HEK293 (cell line): ENCODE measurements at regions not wholly inside any gene's neighbourhood (a gene's known extent, or its start where the extent isn't known, plus 50 kb on each side); places are given as distances from the start of the nearest gene placed in this dataset.

Experiments
- CTCF ChIA-PET: fragments of 350-600 bp; formaldehyde crosslinking; extraction: SDS; loops from one replicate; lab custom pipeline; 2021; ENCODE audit warnings: antibody characterized with exemption; lab: Yijun Ruan, JAX
- POLR2A ChIA-PET: fragments of 300-600 bp; formaldehyde crosslinking; extraction: SDS; loops from one replicate; lab custom pipeline; 2020; ENCODE audit warnings: antibody characterized with exemption, inconsistent platforms; lab: Yijun Ruan, JAX
- H3K27ac ChIP-seq: fragments of 200-500 bp; sonication (Bioruptor generic); 2 replicates; pipeline ENCODE4 v1.5.1; 2014; ENCODE audit warnings: low read depth, low read length, control low read depth, inconsistent platforms; ENCODE audit errors: extremely low read depth
- H3K36me3 ChIP-seq, 2 experiments: fragments of 200-500 bp in 1 of 2; sonication (Bioruptor generic) in 1 of 2; 1 replicate in 1 of 2; 2 replicates in 1 of 2; pipeline ENCODE4 v1.5.1; 2014 to 2017; ENCODE audit warnings: inconsistent platforms in 2 of 2, low read length in 2 of 2; ENCODE audit not compliant: control insufficient read depth in 2 of 2, insufficient read depth in 1 of 2
- H3K4me1 ChIP-seq: fragments of 200-500 bp; sonication (Bioruptor generic); 2 replicates; pipeline ENCODE4 v1.5.1; 2014; ENCODE audit warnings: mild to moderate bottlenecking, low read length, inconsistent platforms; ENCODE audit not compliant: control insufficient read depth, insufficient read depth
- H3K4me3 ChIP-seq: 2 replicates; pipeline ENCODE4 v1.5.1; 2011; ENCODE audit warnings: low read depth, mild to moderate bottlenecking, control low read depth, low read length, moderate library complexity
- H3K9me3 ChIP-seq: fragments of 200-500 bp; sonication (Bioruptor generic); 2 replicates; pipeline ENCODE4 v1.5.1; 2014; ENCODE audit warnings: low read depth, low read length, inconsistent platforms; ENCODE audit not compliant: control insufficient read depth, insufficient read depth
- GLIS1 ChIP-seq: fragments of 450-650 bp; formaldehyde crosslinking; IDR thresholded peaks from 2 replicates; pipeline ENCODE4 v1.5.1; 2016; ENCODE audit warnings: missing biosample characterization, missing genetic modification characterization
- HOXD13 ChIP-seq: sonication (generic); formaldehyde crosslinking; IDR thresholded peaks from 2 replicates; pipeline ENCODE4 v1.8.0; 2022; ENCODE audit warnings: missing genetic modification reagents, borderline replicate concordance
- PRDM6 ChIP-seq: fragments of 450-650 bp; formaldehyde crosslinking; IDR thresholded peaks from 2 replicates; pipeline ENCODE4 v1.5.1; 2017; ENCODE audit warnings: missing biosample characterization, missing genetic modification characterization
- ZBTB48 ChIP-seq: fragments of 450-650 bp; formaldehyde crosslinking; IDR thresholded peaks from 2 replicates; pipeline ENCODE4 v1.5.1; 2016; ENCODE audit warnings: missing biosample characterization, missing genetic modification characterization
- ZBTB8A ChIP-seq: fragments of 450-650 bp; formaldehyde crosslinking; IDR thresholded peaks from 2 replicates; pipeline ENCODE4 v1.5.1; 2016; ENCODE audit warnings: missing biosample characterization, missing genetic modification characterization
- ZEB2 ChIP-seq: fragments of 450-650 bp; formaldehyde crosslinking; IDR thresholded peaks from 2 replicates; pipeline ENCODE4 v1.5.1; 2016; ENCODE audit warnings: missing biosample characterization, missing genetic modification characterization
- ZFP37 ChIP-seq: fragments of 450-650 bp; formaldehyde crosslinking; IDR thresholded peaks from 2 replicates; pipeline ENCODE4 v1.5.1; 2016; ENCODE audit warnings: missing biosample characterization, missing genetic modification characterization
- ZNF114 ChIP-seq: fragments of 450-650 bp; formaldehyde crosslinking; IDR thresholded peaks from 2 replicates; pipeline ENCODE4 v1.5.0; 2017; ENCODE audit warnings: missing biosample characterization, missing genetic modification characterization
- ZNF155 ChIP-seq: fragments of 450-650 bp; formaldehyde crosslinking; IDR thresholded peaks from 2 replicates; pipeline ENCODE4 v1.5.1; 2016; ENCODE audit warnings: missing biosample characterization, missing genetic modification characterization
- ZNF169 ChIP-seq: fragments of 450-650 bp; formaldehyde crosslinking; IDR thresholded peaks from 2 replicates; pipeline ENCODE4 v1.5.1; 2016; ENCODE audit warnings: missing biosample characterization, missing genetic modification characterization
- ZNF2 ChIP-seq: fragments of 450-650 bp; formaldehyde crosslinking; IDR thresholded peaks from 2 replicates; pipeline ENCODE4 v1.5.1; 2016; ENCODE audit warnings: missing biosample characterization, missing genetic modification characterization
- ZNF292 ChIP-seq: fragments of 450-650 bp; formaldehyde crosslinking; IDR thresholded peaks from 2 replicates; pipeline ENCODE4 v1.5.1; 2016; ENCODE audit warnings: low read depth, missing biosample characterization, missing genetic modification characterization, borderline replicate concordance
- ZNF324 ChIP-seq: fragments of 450-650 bp; formaldehyde crosslinking; IDR thresholded peaks from 2 replicates; pipeline ENCODE4 v1.5.1; 2016; ENCODE audit warnings: missing biosample characterization, missing genetic modification characterization
- ZNF391 ChIP-seq: fragments of 450-650 bp; formaldehyde crosslinking; IDR thresholded peaks from 2 replicates; pipeline ENCODE4 v1.5.1; 2016; ENCODE audit warnings: low read depth, missing biosample characterization, missing genetic modification characterization, borderline replicate concordance
- ZNF473 ChIP-seq: fragments of 450-650 bp; formaldehyde crosslinking; IDR thresholded peaks from 2 replicates; pipeline ENCODE4 v1.5.1; 2017; ENCODE audit warnings: missing biosample characterization, missing genetic modification characterization
- ZNF501 ChIP-seq: fragments of 450-650 bp; formaldehyde crosslinking; IDR thresholded peaks from 2 replicates; pipeline ENCODE4 v1.5.1; 2016; ENCODE audit warnings: missing biosample characterization, missing genetic modification characterization
- ZNF548 ChIP-seq: fragments of 450-650 bp; formaldehyde crosslinking; IDR thresholded peaks from 2 replicates; pipeline ENCODE4 v1.5.1; 2016; ENCODE audit warnings: missing biosample characterization, missing genetic modification characterization
- ZNF692 ChIP-seq: fragments of 450-650 bp; formaldehyde crosslinking; IDR thresholded peaks from 2 replicates; pipeline ENCODE4 v1.5.1; 2016; ENCODE audit warnings: missing biosample characterization, missing genetic modification characterization
- ZNF785 ChIP-seq: fragments of 450-650 bp; formaldehyde crosslinking; IDR thresholded peaks from 2 replicates; pipeline ENCODE4 v1.5.1; 2016; ENCODE audit warnings: missing biosample characterization, missing genetic modification characterization
- ZNF830 ChIP-seq: fragments of 450-650 bp; IDR thresholded peaks from 2 replicates; pipeline ENCODE4 v1.5.0; 2018; ENCODE audit warnings: missing biosample characterization, missing genetic modification characterization, low read depth, mild to moderate bottlenecking, moderate library complexity

GRCh38 chr16:26993963-26994362 lies 72.8 kb upstream of the C16orf82 start:
- Histone ChIP-seq H3K4me1 (no peaks in the 10 kb centered on the region), H3K27ac (no peak overlapping the region), H3K4me3 (no peak overlapping the region), H3K9me3 (no peaks in the 10 kb centered on the region), H3K36me3 (no peaks in the 10 kb centered on the region)
- TF ChIP-seq ZNF501 (tag by site-specific recombination) (no peak), ZNF169 (no peak), ZNF155 (tag by site-specific recombination) (no peak), PRDM6 (tag by site-specific recombination) (no peak), ZNF324 (tag by site-specific recombination) (no peak), ZNF548 (tag by site-specific recombination) (no peak), ZNF114 (tag by site-specific recombination) (no peak), ZNF692 (tag by site-specific recombination) (no peak), HOXD13 (CRISPR knock-in tag) (no peak), ZBTB48 (tag by site-specific recombination) (no peak), ZBTB8A (no peak), ZFP37 (no peak), ZNF830 (tag by site-specific recombination) (no peak), ZNF785 (no peak), GLIS1 (no peak), ZNF391 (tag by site-specific recombination) (no peak), ZEB2 (tag by site-specific recombination) (no peak), ZNF2 (tag by site-specific recombination) (no peak)
- ChIA-PET CTCF (interaction anchor here (1.3 kb wide), 1 partner anchor 13 kb away, joined by 3 read pairs; no protein-coding TSS in a partner anchor), POLR2A (no interaction called here)

DNA sequence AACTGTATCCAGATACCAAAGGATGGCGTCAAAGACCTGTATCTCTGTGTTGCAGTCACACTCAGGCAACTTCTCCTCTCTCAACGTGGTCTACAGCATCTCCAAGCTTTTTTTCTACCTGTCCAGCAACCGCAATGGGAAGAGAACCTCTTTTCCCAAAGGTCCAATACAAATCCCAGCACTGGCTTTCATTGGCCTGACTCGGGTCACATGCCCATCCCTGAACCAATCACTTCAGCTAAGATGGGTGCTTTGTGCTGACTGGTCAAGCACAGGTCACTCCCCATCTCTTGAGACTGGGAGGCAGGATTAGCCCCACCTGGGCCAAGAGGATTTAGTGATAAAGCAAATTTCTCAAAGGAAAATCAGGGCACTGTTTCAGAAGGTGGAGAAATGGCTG lies 71.2 kb upstream of the C16orf82 start:
- no peak for TF ChIP-seq ZNF548 (tag by site-specific recombination)
- TF ChIP-seq ZNF292 (tag by site-specific recombination), result no peak
- TF ChIP-seq ZNF114 (tag by site-specific recombination), result no peak
- H3K4me3 ChIP-seq, result no peak overlapping the region
- no peaks in the 10 kb centered on the region for H3K9me3 ChIP-seq
- no peak overlapping the region for H3K27ac ChIP-seq
- no peaks in the 10 kb centered on the region for H3K36me3 ChIP-seq
- POLR2A ChIA-PET, result no interaction called here
- H3K4me1 ChIP-seq, result no peaks in the 10 kb centered on the region
- CTCF ChIA-PET, result interaction anchor here (0.7 kb wide), 1 partner anchor 855 kb away, joined by 3 read pairs; no protein-coding TSS in a partner anchor

DNA sequence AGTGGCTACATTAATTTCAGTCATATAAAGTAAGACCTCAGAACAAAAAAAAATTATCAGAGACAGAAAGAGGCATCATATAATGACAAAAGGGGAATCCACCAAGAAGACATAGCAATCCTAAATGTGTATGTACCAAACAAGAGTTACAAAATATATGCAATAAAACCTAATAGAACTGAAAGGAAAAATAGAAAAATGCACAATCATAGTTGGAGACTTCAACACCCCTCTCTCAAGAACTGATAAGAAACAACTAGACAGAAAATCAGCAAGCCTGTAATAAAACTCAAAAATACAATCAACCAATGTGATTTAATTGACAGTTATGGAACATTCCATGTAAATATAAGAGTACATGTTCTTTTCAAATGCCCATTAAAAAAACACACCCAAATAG lies 61.3 kb upstream of the C16orf82 start:
- ChIA-PET CTCF (no interaction called here), POLR2A (no interaction called here)
- TF ChIP-seq ZNF473 (tag by site-specific recombination), result no peak

More for the DNA sequence above, 61.3 kb upstream of the C16orf82 start:
- Histone ChIP-seq H3K9me3 (no peaks in the 10 kb centered on the region), H3K36me3 (no peaks in the 10 kb centered on the region), H3K4me3 (no peak overlapping the region), H3K4me1 (no peaks in the 10 kb centered on the region), H3K27ac (no peak overlapping the region)
